ENCODE measurements at regions not wholly inside any gene's neighbourhood (a gene's known extent, or its start where the extent isn't known, plus 50 kb on each side); places are given as distances from the start of the nearest gene placed in this dataset.

- H3K9me3 ChIP-seq (ENCODE audit: control insufficient read depth, low read depth, low read length) = no peaks in the 10 kb centered on the region
- no peaks in the 10 kb centered on the region for H3K4me1 ChIP-seq (ENCODE audit: control insufficient read depth, extremely low read depth, insufficient read depth, low read length)
- FAIRE-seq (no peak), DNase-seq (ENCODE audit: low read depth, low spot score) (no peak)
- no peaks in the 10 kb centered on the region for H3K36me3 ChIP-seq (ENCODE audit: control insufficient read depth in 2 of 2, extremely low read depth in 1 of 2, insufficient read depth in 2 of 2, low read length in 2 of 2)
- H2AFZ ChIP-seq (ENCODE audit: control insufficient read depth, low read length) = no peak overlapping the region
- no peak overlapping the region for H3K9ac ChIP-seq (ENCODE audit: control insufficient read depth, extremely low read depth, insufficient read depth, low read length)
- H3K27ac ChIP-seq (ENCODE audit: control insufficient read depth, insufficient read depth, low read length) = no peak overlapping the region
- H3K27me3 ChIP-seq (ENCODE audit: control insufficient read depth, extremely low read depth, insufficient read depth, low read length) = no peaks in the 10 kb centered on the region
- no peak overlapping the region for H3K4me2 ChIP-seq (ENCODE audit: control insufficient read depth, extremely low read depth, insufficient read depth, low read depth, low read length)
- TF ChIP-seq, protein P1, sequence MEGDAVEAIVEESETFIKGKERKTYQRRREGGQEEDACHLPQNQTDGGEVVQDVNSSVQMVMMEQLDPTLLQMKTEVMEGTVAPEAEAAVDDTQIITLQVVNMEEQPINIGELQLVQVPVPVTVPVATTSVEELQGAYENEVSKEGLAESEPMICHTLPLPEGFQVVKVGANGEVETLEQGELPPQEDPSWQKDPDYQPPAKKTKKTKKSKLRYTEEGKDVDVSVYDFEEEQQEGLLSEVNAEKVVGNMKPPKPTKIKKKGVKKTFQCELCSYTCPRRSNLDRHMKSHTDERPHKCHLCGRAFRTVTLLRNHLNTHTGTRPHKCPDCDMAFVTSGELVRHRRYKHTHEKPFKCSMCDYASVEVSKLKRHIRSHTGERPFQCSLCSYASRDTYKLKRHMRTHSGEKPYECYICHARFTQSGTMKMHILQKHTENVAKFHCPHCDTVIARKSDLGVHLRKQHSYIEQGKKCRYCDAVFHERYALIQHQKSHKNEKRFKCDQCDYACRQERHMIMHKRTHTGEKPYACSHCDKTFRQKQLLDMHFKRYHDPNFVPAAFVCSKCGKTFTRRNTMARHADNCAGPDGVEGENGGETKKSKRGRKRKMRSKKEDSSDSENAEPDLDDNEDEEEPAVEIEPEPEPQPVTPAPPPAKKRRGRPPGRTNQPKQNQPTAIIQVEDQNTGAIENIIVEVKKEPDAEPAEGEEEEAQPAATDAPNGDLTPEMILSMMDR (optimal IDR thresholded peaks at IDR 0.05 in 1 of 3, IDR thresholded peaks at IDR 0.05 in 1 of 3, conservative IDR thresholded peaks at IDR 0.05 in 1 of 3; ENCODE audit: extremely low read depth in 1 of 3, insufficient read depth in 2 of 3, low read length in 3 of 3) = no peak
- TF ChIP-seq EZH2 (IDR thresholded peaks at IDR 0.05; ENCODE audit: low read length) = no peak
- no peaks in the 10 kb centered on the region for H3K79me2 ChIP-seq (ENCODE audit: control insufficient read depth, insufficient read depth, low read length)
- H4K20me1 ChIP-seq (ENCODE audit: control insufficient read depth, extremely low read depth, insufficient read depth, low read length) = no peaks in the 10 kb centered on the region
- dilution Hi-C loops (cut with MboI; ENCODE audit: extremely low pct_ligation_motif_present, low sequenced_read_pairs) = no loop called here
- no peaks in the 10 kb centered on the region for H3K9me1 ChIP-seq (ENCODE audit: control insufficient read depth, extremely low read depth, insufficient read depth, low read length)
- H3K4me3 ChIP-seq (ENCODE audit: control insufficient read depth in 2 of 3, extremely low read depth in 1 of 3, insufficient read depth in 2 of 3, low read depth in 1 of 3, low read length in 3 of 3) = no peak overlapping the region
Observed at GRCh38 chrX:39245024-39245423, 443.8 kb downstream of the MID1IP1 start.

- dilution Hi-C loops (cut with MboI; ENCODE audit: extremely low pct_ligation_motif_present, low sequenced_read_pairs) = no loop called here
- FAIRE-seq (no peak), DNase-seq (ENCODE audit: low read depth, low spot score) (no peak)
- no peaks in the 10 kb centered on the region for H3K9me3 ChIP-seq (ENCODE audit: control insufficient read depth, low read depth, low read length)
- H4K20me1 ChIP-seq (ENCODE audit: control insufficient read depth, extremely low read depth, insufficient read depth, low read length) = no peaks in the 10 kb centered on the region
- H2AFZ ChIP-seq (ENCODE audit: control insufficient read depth, low read length) = no peak overlapping the region
- H3K27me3 ChIP-seq (ENCODE audit: control insufficient read depth, extremely low read depth, insufficient read depth, low read length) = no peaks in the 10 kb centered on the region
- no peak overlapping the region for H3K4me2 ChIP-seq (ENCODE audit: control insufficient read depth, extremely low read depth, insufficient read depth, low read depth, low read length)
- no peak for TF ChIP-seq EZH2 (IDR thresholded peaks at IDR 0.05; ENCODE audit: low read length)
- TF ChIP-seq, protein P1 (optimal IDR thresholded peaks at IDR 0.05 in 1 of 3, IDR thresholded peaks at IDR 0.05 in 1 of 3, conservative IDR thresholded peaks at IDR 0.05 in 1 of 3; ENCODE audit: extremely low read depth in 1 of 3, insufficient read depth in 2 of 3, low read length in 3 of 3) = no peak
- no peaks in the 10 kb centered on the region for H3K9me1 ChIP-seq (ENCODE audit: control insufficient read depth, extremely low read depth, insufficient read depth, low read length)
- no peak overlapping the region for H3K4me3 ChIP-seq (ENCODE audit: control insufficient read depth in 2 of 3, extremely low read depth in 1 of 3, insufficient read depth in 2 of 3, low read depth in 1 of 3, low read length in 3 of 3)
- no peak overlapping the region for H3K9ac ChIP-seq (ENCODE audit: control insufficient read depth, extremely low read depth, insufficient read depth, low read length)
- H3K36me3 ChIP-seq (ENCODE audit: control insufficient read depth in 2 of 2, extremely low read depth in 1 of 2, insufficient read depth in 2 of 2, low read length in 2 of 2) = no peaks in the 10 kb centered on the region
- H3K4me1 ChIP-seq (ENCODE audit: control insufficient read depth, extremely low read depth, insufficient read depth, low read length) = no peaks in the 10 kb centered on the region
- H3K79me2 ChIP-seq (ENCODE audit: control insufficient read depth, insufficient read depth, low read length) = no peaks in the 10 kb centered on the region
- no peak overlapping the region for H3K27ac ChIP-seq (ENCODE audit: control insufficient read depth, insufficient read depth, low read length)
Observed at GRCh38 chrX:39247536-39247935, 446.3 kb downstream of the MID1IP1 start.

Measured in keratinocyte (primary cell).